Panc1 (cell line): ENCODE measurements at regions not wholly inside any gene's neighbourhood (a gene's known extent, or its start where the extent isn't known, plus 50 kb on each side); places are given as distances from the start of the nearest gene placed in this dataset.

Experiments used
- ATAC-seq: fragments of 200-7000 bp; cut with Tn5 transposase; 2 replicates; pipeline ENCODE4 v1.9.1; 2020; ENCODE audit warnings: mild to moderate bottlenecking, moderate library complexity
- BruUV-seq: library from RNA; stranded (reverse); fragments of 400-500 nt; replicated peaks from 2 replicates; lab custom pipeline; 2021; lab: Mats Ljungman, UMichigan
- CTCF ChIA-PET: fragments of 300-600 bp; sonication (Branson Sonifier 250); formaldehyde crosslinking; loops from one replicate; lab custom pipeline; 2022; ENCODE audit warnings: antibody characterized with exemption; lab: Charles Lee
- POLR2A ChIA-PET: fragments of 300-600 bp; sonication (Branson Sonifier 250); formaldehyde crosslinking; loops from one replicate; lab custom pipeline; 2022; ENCODE audit warnings: antibody characterized with exemption; lab: Charles Lee
- DNase-seq: peaks from one replicate; pipeline ENCODE4 v3.0.0-alpha.2; 2010; ENCODE audit warnings: low read depth, low spot score
- H3K27ac ChIP-seq: 2 replicates; pipeline ENCODE4 v1.5.1; 2011; ENCODE audit warnings: mild to moderate bottlenecking, low read length, inconsistent platforms
- H3K27me3 ChIP-seq: fragments of 200-500 bp; sonication (Bioruptor generic); 2 replicates; pipeline ENCODE4 v1.6.0; 2014; ENCODE audit warnings: low read length, inconsistent platforms; ENCODE audit not compliant: control insufficient read depth, insufficient read depth
- H3K36me3 ChIP-seq: fragments of 200-500 bp; sonication (Bioruptor generic); 2 replicates; pipeline ENCODE4 v1.5.1; 2014; ENCODE audit warnings: inconsistent platforms, mild to moderate bottlenecking, low read length, moderate library complexity; ENCODE audit not compliant: control insufficient read depth, insufficient read depth
- H3K4me1 ChIP-seq: 2 replicates; pipeline ENCODE4 v1.5.1; 2011; ENCODE audit warnings: inconsistent platforms, mild to moderate bottlenecking, low read length, moderate library complexity; ENCODE audit not compliant: control insufficient read depth, insufficient read depth
- H3K4me3 ChIP-seq, 2 experiments: 2 replicates each; pipeline ENCODE4 v1.5.1; 2011 to 2012; ENCODE audit warnings: low read depth in 2 of 2, low read length in 2 of 2, mild to moderate bottlenecking in 2 of 2, inconsistent platforms in 1 of 2, moderate library complexity in 1 of 2
- H3K9me3 ChIP-seq: fragments of 200-500 bp; sonication (Bioruptor generic); 2 replicates; pipeline ENCODE4 v1.5.1; 2014; ENCODE audit warnings: low read depth, mild to moderate bottlenecking, inconsistent platforms, low read length, moderate library complexity; ENCODE audit not compliant: control insufficient read depth, insufficient read depth
- POLR2AphosphoS5 ChIP-seq: IDR thresholded peaks from 2 replicates; pipeline ENCODE4 v1.6.1; 2012; ENCODE audit warnings: mild to moderate bottlenecking, low read depth, low read length, moderate library complexity
- SIN3A ChIP-seq: IDR thresholded peaks from 2 replicates; pipeline ENCODE4 v1.6.1; 2012; ENCODE audit warnings: low read depth, mild to moderate bottlenecking, low read length, moderate library complexity, borderline replicate concordance; ENCODE audit not compliant: insufficient read depth
- TCF7L2 ChIP-seq: IDR thresholded peaks from 2 replicates; pipeline ENCODE4 v1.6.1; 2011; ENCODE audit warnings: mild to moderate bottlenecking, low read depth, low read length, inconsistent platforms
- in situ Hi-C: cut with HindIII; loops from 2 replicates; pipeline ENCODE4 v1.10.0; 2016; ENCODE audit warnings: low sequenced_read_pairs, low pct_unique_long_range_greater_than_20kb
- intact Hi-C: fragments of 100-400 bp; cut with micrococcal nuclease; formaldehyde crosslinking; loops from one replicate; pipeline ENCODE4 v1.10.0; 2022; ENCODE audit not compliant: unreplicated experiment
- TF ChIP-seq, protein P1 (sequence below), 2 experiments: IDR thresholded peaks; 2 replicates each; pipeline ENCODE4 v1.6.1; 2011 to 2012; ENCODE audit warnings: low read depth in 2 of 2, control low read depth in 1 of 2, low read length in 1 of 2, mild to moderate bottlenecking in 1 of 2, moderate library complexity in 1 of 2; ENCODE audit not compliant: insufficient read depth in 1 of 2
- TF ChIP-seq, protein P2 (sequence below): fragments of 450-650 bp; IDR thresholded peaks from 2 replicates; pipeline ENCODE4 v1.5.1; 2017; ENCODE audit warnings: mild to moderate bottlenecking

DNA sequence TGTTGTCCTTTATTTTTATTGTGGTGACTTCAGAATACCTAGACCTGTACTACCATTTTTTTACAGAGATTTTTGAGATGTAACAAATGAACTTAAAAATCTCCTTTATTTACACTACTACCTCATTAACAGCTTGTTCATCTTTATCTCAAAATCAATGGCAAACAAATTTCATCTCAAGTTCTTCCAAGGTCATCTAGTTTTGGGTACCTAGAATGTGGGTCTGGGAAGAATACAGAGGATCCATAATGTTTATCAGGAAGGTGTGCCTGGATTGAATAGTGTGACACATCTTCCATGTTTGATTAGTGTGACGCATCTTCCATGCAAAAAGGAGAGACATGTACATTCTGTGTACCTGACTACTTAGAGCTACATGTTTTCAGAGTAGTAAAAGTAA lies 63.3 kb upstream of the CCDC179 start:
- BruUV-seq = no TSS peak
- no peak for TF ChIP-seq TCF7L2
- intact Hi-C loops = no loop called here

DNA sequence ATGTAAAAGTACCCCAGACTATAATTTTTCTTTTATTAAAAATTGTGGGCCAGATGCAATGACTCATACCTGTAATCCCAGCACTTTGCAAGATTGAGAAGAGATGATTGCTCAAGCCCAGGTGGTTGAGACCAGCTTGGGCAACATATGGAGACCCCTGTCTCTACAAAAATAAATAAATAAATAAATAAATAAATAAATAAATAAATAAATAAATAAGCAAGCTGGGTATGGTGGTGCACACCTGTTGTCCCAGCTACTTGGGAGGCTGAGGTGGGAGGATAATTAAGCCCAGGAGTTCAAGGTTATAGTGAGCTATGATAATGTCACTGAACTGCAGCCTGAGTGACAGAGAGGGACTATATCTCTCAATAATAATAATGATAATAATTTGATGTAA lies 66.1 kb upstream of the CCDC179 start:
- in situ Hi-C loops = no loop called here
- DNase-seq = no peak
- no peak for TF ChIP-seq TCF7L2
- TF ChIP-seq, protein P1, sequence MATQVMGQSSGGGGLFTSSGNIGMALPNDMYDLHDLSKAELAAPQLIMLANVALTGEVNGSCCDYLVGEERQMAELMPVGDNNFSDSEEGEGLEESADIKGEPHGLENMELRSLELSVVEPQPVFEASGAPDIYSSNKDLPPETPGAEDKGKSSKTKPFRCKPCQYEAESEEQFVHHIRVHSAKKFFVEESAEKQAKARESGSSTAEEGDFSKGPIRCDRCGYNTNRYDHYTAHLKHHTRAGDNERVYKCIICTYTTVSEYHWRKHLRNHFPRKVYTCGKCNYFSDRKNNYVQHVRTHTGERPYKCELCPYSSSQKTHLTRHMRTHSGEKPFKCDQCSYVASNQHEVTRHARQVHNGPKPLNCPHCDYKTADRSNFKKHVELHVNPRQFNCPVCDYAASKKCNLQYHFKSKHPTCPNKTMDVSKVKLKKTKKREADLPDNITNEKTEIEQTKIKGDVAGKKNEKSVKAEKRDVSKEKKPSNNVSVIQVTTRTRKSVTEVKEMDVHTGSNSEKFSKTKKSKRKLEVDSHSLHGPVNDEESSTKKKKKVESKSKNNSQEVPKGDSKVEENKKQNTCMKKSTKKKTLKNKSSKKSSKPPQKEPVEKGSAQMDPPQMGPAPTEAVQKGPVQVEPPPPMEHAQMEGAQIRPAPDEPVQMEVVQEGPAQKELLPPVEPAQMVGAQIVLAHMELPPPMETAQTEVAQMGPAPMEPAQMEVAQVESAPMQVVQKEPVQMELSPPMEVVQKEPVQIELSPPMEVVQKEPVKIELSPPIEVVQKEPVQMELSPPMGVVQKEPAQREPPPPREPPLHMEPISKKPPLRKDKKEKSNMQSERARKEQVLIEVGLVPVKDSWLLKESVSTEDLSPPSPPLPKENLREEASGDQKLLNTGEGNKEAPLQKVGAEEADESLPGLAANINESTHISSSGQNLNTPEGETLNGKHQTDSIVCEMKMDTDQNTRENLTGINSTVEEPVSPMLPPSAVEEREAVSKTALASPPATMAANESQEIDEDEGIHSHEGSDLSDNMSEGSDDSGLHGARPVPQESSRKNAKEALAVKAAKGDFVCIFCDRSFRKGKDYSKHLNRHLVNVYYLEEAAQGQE (IDR thresholded peaks at IDR 0.05; ENCODE audit: insufficient read depth in 1 of 2, low read depth in 2 of 2, low read length in 1 of 2) = no peak
- TF ChIP-seq POLR2AphosphoS5 = no peak
- TF ChIP-seq, protein P2, sequence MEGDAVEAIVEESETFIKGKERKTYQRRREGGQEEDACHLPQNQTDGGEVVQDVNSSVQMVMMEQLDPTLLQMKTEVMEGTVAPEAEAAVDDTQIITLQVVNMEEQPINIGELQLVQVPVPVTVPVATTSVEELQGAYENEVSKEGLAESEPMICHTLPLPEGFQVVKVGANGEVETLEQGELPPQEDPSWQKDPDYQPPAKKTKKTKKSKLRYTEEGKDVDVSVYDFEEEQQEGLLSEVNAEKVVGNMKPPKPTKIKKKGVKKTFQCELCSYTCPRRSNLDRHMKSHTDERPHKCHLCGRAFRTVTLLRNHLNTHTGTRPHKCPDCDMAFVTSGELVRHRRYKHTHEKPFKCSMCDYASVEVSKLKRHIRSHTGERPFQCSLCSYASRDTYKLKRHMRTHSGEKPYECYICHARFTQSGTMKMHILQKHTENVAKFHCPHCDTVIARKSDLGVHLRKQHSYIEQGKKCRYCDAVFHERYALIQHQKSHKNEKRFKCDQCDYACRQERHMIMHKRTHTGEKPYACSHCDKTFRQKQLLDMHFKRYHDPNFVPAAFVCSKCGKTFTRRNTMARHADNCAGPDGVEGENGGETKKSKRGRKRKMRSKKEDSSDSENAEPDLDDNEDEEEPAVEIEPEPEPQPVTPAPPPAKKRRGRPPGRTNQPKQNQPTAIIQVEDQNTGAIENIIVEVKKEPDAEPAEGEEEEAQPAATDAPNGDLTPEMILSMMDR = no peak
- no peak for TF ChIP-seq SIN3A
- intact Hi-C loops = no loop called here
- H3K4me3 ChIP-seq = no peak overlapping the region
- ChIA-PET CTCF (no interaction called here), POLR2A (no interaction called here)
- no peaks in the 10 kb centered on the region for H3K27me3 ChIP-seq
- BruUV-seq = no TSS peak
- no peaks in the 10 kb centered on the region for H3K9me3 ChIP-seq
- H3K27ac ChIP-seq = no peak overlapping the region
- no peaks in the 10 kb centered on the region for H3K36me3 ChIP-seq
- H3K4me1 ChIP-seq = no peaks in the 10 kb centered on the region
- no peak for ATAC-seq

More for the DNA sequence above, 63.3 kb upstream of the CCDC179 start:
- DNase-seq (no peak), ATAC-seq (no peak)
- Histone ChIP-seq H3K4me1 (no peaks in the 10 kb centered on the region), H3K36me3 (no peaks in the 10 kb centered on the region), H3K9me3 (no peaks in the 10 kb centered on the region), H3K4me3 (no peak overlapping the region), H3K27ac (no peak overlapping the region), H3K27me3 (no peaks in the 10 kb centered on the region)
- CTCF ChIA-PET = no interaction called here
- POLR2A ChIA-PET = no interaction called here
- in situ Hi-C loops = no loop called here

DNA sequence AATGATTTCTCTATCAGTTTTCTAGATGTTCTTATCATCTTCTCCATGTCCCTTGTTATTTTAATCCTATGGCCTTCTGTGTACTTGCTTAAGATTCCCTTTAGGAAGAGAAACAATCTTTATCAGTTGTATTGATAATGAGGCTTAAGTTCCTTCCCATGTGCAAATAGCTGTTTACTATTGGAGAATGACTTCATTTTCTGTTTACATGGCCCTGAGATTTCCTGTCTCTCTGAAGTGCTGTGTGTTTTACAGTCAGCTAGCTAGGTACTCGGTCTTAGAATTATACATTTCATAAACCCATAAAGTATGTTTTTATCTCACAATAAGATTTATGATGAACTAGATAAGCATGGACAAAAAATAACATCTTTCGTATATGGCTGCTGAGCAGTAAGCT lies 67.5 kb upstream of the CCDC179 start:
- no peaks in the 10 kb centered on the region for H3K4me1 ChIP-seq
- DNase-seq (no peak), ATAC-seq (no peak)
- ChIA-PET CTCF (no interaction called here), POLR2A (no interaction called here)
- no peaks in the 10 kb centered on the region for H3K36me3 ChIP-seq
- in situ Hi-C loops = no loop called here
- no peaks in the 10 kb centered on the region for H3K27me3 ChIP-seq
- no peaks in the 10 kb centered on the region for H3K9me3 ChIP-seq
- TF ChIP-seq TCF7L2 (no peak), SIN3A (no peak), POLR2AphosphoS5 (no peak)
- TF ChIP-seq, protein P1 (IDR thresholded peaks at IDR 0.05; ENCODE audit: insufficient read depth in 1 of 2, low read depth in 2 of 2, low read length in 1 of 2) = no peak
- BruUV-seq = no TSS peak
- H3K4me3 ChIP-seq = no peak overlapping the region
- intact Hi-C loops = no loop called here
- no peak overlapping the region for H3K27ac ChIP-seq
